Right atrium auricular region (tissue), 2 donors: ENCODE measurements at regions not wholly inside any gene's neighbourhood (a gene's known extent, or its start where the extent isn't known, plus 50 kb on each side); places are given as distances from the start of the nearest gene placed in this dataset.

ENCODE experiments used
- DNase-seq: peaks from one replicate; pipeline ENCODE4 v3.0.0-alpha.2; 2019; ENCODE audit warnings: low spot score
- H3K27ac ChIP-seq, 2 donors: fragments of 200-600 bp; sonication (generic); 1 replicate in 1 of 2; 2 replicates in 1 of 2; pipeline ENCODE4 v1.5.1; 2016 to 2019
- H3K27me3 ChIP-seq, 2 donors: fragments of 200-600 bp; sonication (generic); one replicate each; pipeline versions ENCODE4 v1.5.1 to v1.6.0; 2017 to 2019
- H3K36me3 ChIP-seq: fragments of 200-600 bp; sonication (generic); one replicate; pipeline ENCODE4 v1.5.1; 2016
- H3K4me1 ChIP-seq, 2 donors: fragments of 200-600 bp; sonication (generic); one replicate each; pipeline versions ENCODE4 v1.5.1 to v1.6.0; 2017 to 2019
- H3K4me3 ChIP-seq, 2 donors: fragments of 200-600 bp; sonication (generic); 1 replicate in 1 of 2; 2 replicates in 1 of 2; pipeline ENCODE4 v1.5.1; 2017 to 2019; ENCODE audit warnings: mild to moderate bottlenecking in 1 of 2, moderate library complexity in 1 of 2
- H3K9me3 ChIP-seq, 2 donors: fragments of 200-600 bp; sonication (generic); one replicate each; pipeline ENCODE4 v1.5.1; 2019
- TF ChIP-seq, protein P1 (sequence below), 2 donors: fragments of 200-600 bp; sonication (generic); IDR thresholded peaks; one replicate each; pipeline ENCODE4 v1.5.1; 2019; ENCODE audit warnings: antibody characterized with exemption in 2 of 2

DNA sequence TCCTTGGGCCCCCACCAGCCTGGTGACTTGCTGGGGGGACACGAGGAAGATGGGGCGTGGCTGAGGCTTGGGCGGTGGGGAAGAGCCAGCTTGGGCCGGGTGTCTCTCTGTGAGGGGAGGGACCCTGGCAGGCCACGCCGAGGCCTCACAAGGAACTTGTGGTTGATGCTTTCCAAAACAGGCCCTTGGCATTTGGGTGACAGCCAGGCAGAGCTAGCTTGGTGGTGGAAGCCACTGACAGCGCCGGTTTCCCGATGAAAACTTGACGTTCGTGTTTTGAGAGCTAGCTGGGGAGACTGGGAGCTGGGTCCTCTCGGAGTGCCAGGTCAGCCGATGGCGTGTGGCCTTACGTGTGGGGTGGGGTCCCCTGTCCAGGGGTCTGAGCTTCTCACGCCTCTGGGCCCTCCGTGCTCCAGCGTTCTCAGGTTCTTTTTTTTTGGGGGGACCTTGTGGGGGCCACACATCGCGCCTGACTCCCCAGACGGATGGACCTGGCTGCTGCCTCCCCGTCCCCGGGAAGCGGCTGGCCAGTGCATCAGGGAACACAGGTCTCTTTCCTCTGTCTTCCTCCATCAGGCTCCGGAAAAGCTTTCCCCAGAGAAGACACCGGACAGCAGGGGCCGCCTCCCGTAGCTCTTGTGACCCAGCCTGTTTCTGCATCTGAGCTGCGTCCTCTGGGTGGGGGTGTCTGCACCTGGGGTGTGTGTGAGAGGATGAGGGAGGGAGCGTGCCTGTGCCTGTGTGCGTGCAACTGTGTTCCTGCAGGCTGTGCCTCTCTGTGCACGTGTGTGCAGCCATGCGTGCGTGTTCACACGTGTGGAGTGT is 129.3 kb upstream of the LPCAT1 start:
- no peaks in the 10 kb centered on the region for H3K9me3 ChIP-seq
- peaks cover 0 to 15% of the 10 kb centered on the region in 2 donors for H3K27me3 ChIP-seq
- H3K4me3 ChIP-seq = peak overlapping the region in 1 of 2 donors; percentile 4
- H3K27ac ChIP-seq = no peak overlapping the region
- H3K36me3 ChIP-seq = no peaks in the 10 kb centered on the region
- TF ChIP-seq, protein P1, sequence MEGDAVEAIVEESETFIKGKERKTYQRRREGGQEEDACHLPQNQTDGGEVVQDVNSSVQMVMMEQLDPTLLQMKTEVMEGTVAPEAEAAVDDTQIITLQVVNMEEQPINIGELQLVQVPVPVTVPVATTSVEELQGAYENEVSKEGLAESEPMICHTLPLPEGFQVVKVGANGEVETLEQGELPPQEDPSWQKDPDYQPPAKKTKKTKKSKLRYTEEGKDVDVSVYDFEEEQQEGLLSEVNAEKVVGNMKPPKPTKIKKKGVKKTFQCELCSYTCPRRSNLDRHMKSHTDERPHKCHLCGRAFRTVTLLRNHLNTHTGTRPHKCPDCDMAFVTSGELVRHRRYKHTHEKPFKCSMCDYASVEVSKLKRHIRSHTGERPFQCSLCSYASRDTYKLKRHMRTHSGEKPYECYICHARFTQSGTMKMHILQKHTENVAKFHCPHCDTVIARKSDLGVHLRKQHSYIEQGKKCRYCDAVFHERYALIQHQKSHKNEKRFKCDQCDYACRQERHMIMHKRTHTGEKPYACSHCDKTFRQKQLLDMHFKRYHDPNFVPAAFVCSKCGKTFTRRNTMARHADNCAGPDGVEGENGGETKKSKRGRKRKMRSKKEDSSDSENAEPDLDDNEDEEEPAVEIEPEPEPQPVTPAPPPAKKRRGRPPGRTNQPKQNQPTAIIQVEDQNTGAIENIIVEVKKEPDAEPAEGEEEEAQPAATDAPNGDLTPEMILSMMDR (IDR thresholded peaks at IDR 0.05) = no peak
- no peak for DNase-seq
- H3K4me1 ChIP-seq = peaks cover 0 to 8% of the 10 kb centered on the region in 2 donors

GRCh38 chr5:1651971-1652872 is 128.5 kb upstream of the LPCAT1 start:
- no peak for DNase-seq
- peaks cover 0 to 15% of the 10 kb centered on the region in 2 donors for H3K27me3 ChIP-seq

GRCh38 chr5:1651250-1651649 is 127.5 kb upstream of the LPCAT1 start:
- Histone ChIP-seq H3K36me3 (no peaks in the 10 kb centered on the region), H3K9me3 (no peaks in the 10 kb centered on the region), H3K27me3 (peaks cover 0 to 15% of the 10 kb centered on the region in 2 donors), H3K4me1 (peaks cover 0 to 8% of the 10 kb centered on the region in 2 donors), H3K4me3 (no peak overlapping the region), H3K27ac (no peak overlapping the region)
- TF ChIP-seq, protein P1 (IDR thresholded peaks at IDR 0.05) = no peak
- DNase-seq = no peak

More at GRCh38 chr5:1651971-1652872, 128.5 kb upstream of the LPCAT1 start:
- Histone ChIP-seq H3K4me3 (no peak overlapping the region), H3K36me3 (no peaks in the 10 kb centered on the region), H3K27ac (no peak overlapping the region), H3K4me1 (peaks cover 0 to 8% of the 10 kb centered on the region in 2 donors), H3K9me3 (no peaks in the 10 kb centered on the region)
- TF ChIP-seq, protein P1 (IDR thresholded peaks at IDR 0.05) = no peak

DNA sequence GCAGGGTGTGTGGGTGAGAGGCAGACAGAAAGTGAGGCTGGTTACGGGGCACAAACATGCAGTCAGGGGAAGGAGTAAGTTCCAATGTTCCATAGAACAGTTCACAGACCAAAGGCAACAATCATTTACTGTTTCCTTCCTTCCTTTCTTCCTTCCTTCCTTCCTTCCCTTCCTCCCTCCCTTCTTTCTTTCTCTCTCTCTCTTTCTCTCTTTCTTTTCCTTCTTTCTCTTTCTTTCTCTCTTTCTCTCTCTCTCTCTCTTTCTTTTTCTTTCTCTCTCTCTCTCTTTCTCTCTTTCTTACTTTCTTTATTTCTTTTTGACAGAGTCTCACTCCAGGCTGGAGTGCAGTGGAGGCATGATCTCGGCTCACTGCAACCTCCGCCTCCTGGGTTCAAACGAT is 125.8 kb upstream of the LPCAT1 start:
- peaks cover 0 to 16% of the 10 kb centered on the region in 2 donors for H3K4me1 ChIP-seq
- TF ChIP-seq, protein P1 (IDR thresholded peaks at IDR 0.05) = no peak
- peaks cover 0 to 12% of the 10 kb centered on the region in 2 donors for H3K27me3 ChIP-seq
- no peak for DNase-seq
- no peaks in the 10 kb centered on the region for H3K36me3 ChIP-seq
- H3K4me3 ChIP-seq = no peak overlapping the region
- H3K27ac ChIP-seq = no peak overlapping the region
- H3K9me3 ChIP-seq = no peaks in the 10 kb centered on the region

- DNase-seq = no peak
- H3K4me1 ChIP-seq = peaks cover 0 to 16% of the 10 kb centered on the region in 2 donors
- H3K9me3 ChIP-seq = no peaks in the 10 kb centered on the region
- TF ChIP-seq, protein P1 (IDR thresholded peaks at IDR 0.05) = no peak
- H3K4me3 ChIP-seq = no peak overlapping the region
- H3K36me3 ChIP-seq = no peaks in the 10 kb centered on the region
- H3K27ac ChIP-seq = no peak overlapping the region
- H3K27me3 ChIP-seq = peaks cover 0 to 10% of the 10 kb centered on the region in 2 donors
Observed at GRCh38 chr5:1648806-1649205, 125.0 kb upstream of the LPCAT1 start.
